ENCODE measurements at regions not wholly inside any gene's neighbourhood (a gene's known extent, or its start where the extent isn't known, plus 50 kb on each side); places are given as distances from the start of the nearest gene placed in this dataset.

DNA sequence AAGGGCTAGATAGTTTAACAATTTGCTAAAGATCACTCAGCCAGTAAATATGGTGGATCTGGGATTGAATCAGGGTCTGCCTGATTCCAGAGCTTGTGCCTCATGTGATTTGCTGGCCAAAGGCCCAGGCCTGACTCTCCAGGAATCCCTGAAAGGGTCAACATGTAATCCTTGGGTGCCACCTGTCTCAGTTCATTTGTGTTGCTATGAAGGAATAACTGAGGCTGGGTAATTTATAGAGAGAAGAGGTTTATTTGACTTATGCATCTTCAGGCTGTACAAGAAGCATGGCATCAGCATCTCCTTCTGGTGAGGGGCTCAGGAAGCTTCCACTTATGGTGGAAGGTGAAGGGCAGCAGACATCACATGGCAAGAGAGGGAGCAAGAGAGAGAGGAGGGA, 144.9 kb downstream of the FCRL5 start:
- no TSS peak for BruUV-seq (replicated peaks)
- POLR2A ChIA-PET, result no interaction called here
- Histone ChIP-seq H3K27ac (ENCODE audit: low read length) (no peak overlapping the region), H3K27me3 (ENCODE audit: control insufficient read depth, insufficient read depth, low read length) (0 out of 2 replicates have a peak, but pooled peaks cover 1% of the 10 kb centered on the region), H3K9me3 (ENCODE audit: control insufficient read depth, insufficient read depth, low read depth, low read length) (no peaks in the 10 kb centered on the region), H3K4me3 (ENCODE audit: low read depth in 2 of 2, low read length in 2 of 2) (no peak overlapping the region), H3K4me1 (ENCODE audit: control insufficient read depth, insufficient read depth, low read length) (no peaks in the 10 kb centered on the region), H3K36me3 (ENCODE audit: control insufficient read depth, insufficient read depth, low read length) (no peaks in the 10 kb centered on the region)
- intact Hi-C loops (cut with micrococcal nuclease; ENCODE audit: unreplicated experiment) (no loop called here), in situ Hi-C loops (cut with HindIII; ENCODE audit: low pct_unique_long_range_greater_than_20kb, low sequenced_read_pairs) (no loop called here)
- CTCF ChIA-PET, result no interaction called here
- DNase-seq (ENCODE audit: low read depth, low spot score) (no peak), ATAC-seq (no peak)
- TF ChIP-seq SIN3A (IDR thresholded peaks at IDR 0.05; ENCODE audit: borderline replicate concordance, insufficient read depth, low read depth, low read length) (no peak), POLR2AphosphoS5 (IDR thresholded peaks at IDR 0.05; ENCODE audit: low read depth, low read length) (no peak), TCF7L2 (IDR thresholded peaks at IDR 0.05; ENCODE audit: low read depth, low read length) (no peak)
- TF ChIP-seq, protein P1, sequence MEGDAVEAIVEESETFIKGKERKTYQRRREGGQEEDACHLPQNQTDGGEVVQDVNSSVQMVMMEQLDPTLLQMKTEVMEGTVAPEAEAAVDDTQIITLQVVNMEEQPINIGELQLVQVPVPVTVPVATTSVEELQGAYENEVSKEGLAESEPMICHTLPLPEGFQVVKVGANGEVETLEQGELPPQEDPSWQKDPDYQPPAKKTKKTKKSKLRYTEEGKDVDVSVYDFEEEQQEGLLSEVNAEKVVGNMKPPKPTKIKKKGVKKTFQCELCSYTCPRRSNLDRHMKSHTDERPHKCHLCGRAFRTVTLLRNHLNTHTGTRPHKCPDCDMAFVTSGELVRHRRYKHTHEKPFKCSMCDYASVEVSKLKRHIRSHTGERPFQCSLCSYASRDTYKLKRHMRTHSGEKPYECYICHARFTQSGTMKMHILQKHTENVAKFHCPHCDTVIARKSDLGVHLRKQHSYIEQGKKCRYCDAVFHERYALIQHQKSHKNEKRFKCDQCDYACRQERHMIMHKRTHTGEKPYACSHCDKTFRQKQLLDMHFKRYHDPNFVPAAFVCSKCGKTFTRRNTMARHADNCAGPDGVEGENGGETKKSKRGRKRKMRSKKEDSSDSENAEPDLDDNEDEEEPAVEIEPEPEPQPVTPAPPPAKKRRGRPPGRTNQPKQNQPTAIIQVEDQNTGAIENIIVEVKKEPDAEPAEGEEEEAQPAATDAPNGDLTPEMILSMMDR (IDR thresholded peaks at IDR 0.05), result no peak
- TF ChIP-seq, protein P2, sequence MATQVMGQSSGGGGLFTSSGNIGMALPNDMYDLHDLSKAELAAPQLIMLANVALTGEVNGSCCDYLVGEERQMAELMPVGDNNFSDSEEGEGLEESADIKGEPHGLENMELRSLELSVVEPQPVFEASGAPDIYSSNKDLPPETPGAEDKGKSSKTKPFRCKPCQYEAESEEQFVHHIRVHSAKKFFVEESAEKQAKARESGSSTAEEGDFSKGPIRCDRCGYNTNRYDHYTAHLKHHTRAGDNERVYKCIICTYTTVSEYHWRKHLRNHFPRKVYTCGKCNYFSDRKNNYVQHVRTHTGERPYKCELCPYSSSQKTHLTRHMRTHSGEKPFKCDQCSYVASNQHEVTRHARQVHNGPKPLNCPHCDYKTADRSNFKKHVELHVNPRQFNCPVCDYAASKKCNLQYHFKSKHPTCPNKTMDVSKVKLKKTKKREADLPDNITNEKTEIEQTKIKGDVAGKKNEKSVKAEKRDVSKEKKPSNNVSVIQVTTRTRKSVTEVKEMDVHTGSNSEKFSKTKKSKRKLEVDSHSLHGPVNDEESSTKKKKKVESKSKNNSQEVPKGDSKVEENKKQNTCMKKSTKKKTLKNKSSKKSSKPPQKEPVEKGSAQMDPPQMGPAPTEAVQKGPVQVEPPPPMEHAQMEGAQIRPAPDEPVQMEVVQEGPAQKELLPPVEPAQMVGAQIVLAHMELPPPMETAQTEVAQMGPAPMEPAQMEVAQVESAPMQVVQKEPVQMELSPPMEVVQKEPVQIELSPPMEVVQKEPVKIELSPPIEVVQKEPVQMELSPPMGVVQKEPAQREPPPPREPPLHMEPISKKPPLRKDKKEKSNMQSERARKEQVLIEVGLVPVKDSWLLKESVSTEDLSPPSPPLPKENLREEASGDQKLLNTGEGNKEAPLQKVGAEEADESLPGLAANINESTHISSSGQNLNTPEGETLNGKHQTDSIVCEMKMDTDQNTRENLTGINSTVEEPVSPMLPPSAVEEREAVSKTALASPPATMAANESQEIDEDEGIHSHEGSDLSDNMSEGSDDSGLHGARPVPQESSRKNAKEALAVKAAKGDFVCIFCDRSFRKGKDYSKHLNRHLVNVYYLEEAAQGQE (IDR thresholded peaks at IDR 0.05; ENCODE audit: insufficient read depth in 1 of 2, low read depth in 2 of 2, low read length in 1 of 2), result no peak

DNA sequence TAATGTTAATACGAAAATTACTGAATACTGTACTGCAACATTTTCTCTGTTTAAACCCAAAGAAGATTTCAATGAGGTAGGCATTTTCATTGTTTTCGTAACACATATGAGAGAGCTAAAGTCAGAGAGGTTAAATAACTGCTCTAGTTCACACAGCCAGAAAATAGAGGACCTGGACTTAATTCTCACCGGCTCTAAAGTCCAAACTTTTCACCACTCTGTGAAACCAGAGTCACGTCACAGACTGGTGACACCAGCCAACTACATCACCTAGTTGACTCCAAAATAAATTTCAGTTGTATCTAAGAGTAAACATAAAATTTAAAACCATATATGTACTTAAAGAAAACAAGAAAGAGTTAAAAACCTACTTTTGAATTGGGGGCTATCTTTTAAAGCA, 146.7 kb downstream of the FCRL5 start:
- intact Hi-C loops (cut with micrococcal nuclease; ENCODE audit: unreplicated experiment), result no loop called here
- ATAC-seq, result no peak
- Histone ChIP-seq H3K9me3 (ENCODE audit: control insufficient read depth, insufficient read depth, low read depth, low read length) (no peaks in the 10 kb centered on the region), H3K36me3 (ENCODE audit: control insufficient read depth, insufficient read depth, low read length) (no peaks in the 10 kb centered on the region), H3K27ac (ENCODE audit: low read length) (no peak overlapping the region), H3K4me1 (ENCODE audit: control insufficient read depth, insufficient read depth, low read length) (no peaks in the 10 kb centered on the region), H3K4me3 (ENCODE audit: low read depth in 2 of 2, low read length in 2 of 2) (no peak overlapping the region), H3K27me3 (ENCODE audit: control insufficient read depth, insufficient read depth, low read length) (no peaks in the 10 kb centered on the region; the same call in 1 of the 2 replicates)
- ChIA-PET POLR2A (no interaction called here), CTCF (no interaction called here)
- in situ Hi-C loops (cut with HindIII; ENCODE audit: low pct_unique_long_range_greater_than_20kb, low sequenced_read_pairs), result no loop called here
- BruUV-seq (replicated peaks), result no TSS peak
- TF ChIP-seq SIN3A (IDR thresholded peaks at IDR 0.05; ENCODE audit: borderline replicate concordance, insufficient read depth, low read depth, low read length), result no peak
- TF ChIP-seq, protein P2 (IDR thresholded peaks at IDR 0.05; ENCODE audit: insufficient read depth in 1 of 2, low read depth in 2 of 2, low read length in 1 of 2), result no peak
- TF ChIP-seq POLR2AphosphoS5 (IDR thresholded peaks at IDR 0.05; ENCODE audit: low read depth, low read length), result no peak
- TF ChIP-seq, protein P1 (IDR thresholded peaks at IDR 0.05), result no peak
- no peak for TF ChIP-seq TCF7L2 (IDR thresholded peaks at IDR 0.05; ENCODE audit: low read depth, low read length)
- DNase-seq (ENCODE audit: low read depth, low spot score), result no peak
